Astrocyte (in vitro differentiated cells and primary cell): ENCODE measurements at regions not wholly inside any gene's neighbourhood (a gene's known extent, or its start where the extent isn't known, plus 50 kb on each side); places are given as distances from the start of the nearest gene placed in this dataset.

Source experiments
- DNase-seq: peaks from one replicate; pipeline ENCODE4 v3.0.0-alpha.2; 2010; ENCODE audit warnings: low read depth
- FAIRE-seq: peaks from 2 replicates; lab custom pipeline; 2011; peaks lifted over from hg19 to GRCh38; lab: Jason Lieb, UNC
- H2AFZ ChIP-seq: 2 replicates; pipeline ENCODE4 v1.6.0; 2012; ENCODE audit warnings: low read depth, low read length, inconsistent platforms
- H3K27ac ChIP-seq: 2 replicates; pipeline ENCODE4 v1.5.1; 2011; ENCODE audit warnings: low read depth, low read length, inconsistent platforms
- H3K27me3 ChIP-seq: 2 replicates; pipeline ENCODE4 v1.6.0; 2011; ENCODE audit warnings: low read length, inconsistent platforms; ENCODE audit not compliant: insufficient read depth
- H3K36me3 ChIP-seq: 2 replicates; pipeline ENCODE4 v1.5.1; 2011; ENCODE audit warnings: low read length, inconsistent platforms; ENCODE audit not compliant: insufficient read depth
- H3K4me1 ChIP-seq: 2 replicates; pipeline ENCODE4 v1.5.1; 2011; ENCODE audit warnings: low read length, inconsistent platforms; ENCODE audit not compliant: insufficient read depth
- H3K4me2 ChIP-seq: 2 replicates; pipeline ENCODE4 v1.6.0; 2012; ENCODE audit warnings: low read length, inconsistent platforms
- H3K4me3 ChIP-seq: 2 replicates; pipeline ENCODE4 v1.5.1; 2011; ENCODE audit warnings: low read depth, mild to moderate bottlenecking, low read length, inconsistent platforms; ENCODE audit not compliant: insufficient read depth
- H3K79me2 ChIP-seq: 2 replicates; pipeline ENCODE4 v1.6.0; 2012; ENCODE audit warnings: mild to moderate bottlenecking, low read length, inconsistent platforms; ENCODE audit not compliant: insufficient read depth
- H3K9ac ChIP-seq: 2 replicates; pipeline ENCODE4 v1.6.0; 2012; ENCODE audit warnings: mild to moderate bottlenecking, low read length, inconsistent platforms
- H3K9me3 ChIP-seq: 2 replicates; pipeline ENCODE4 v1.5.1; 2012; ENCODE audit warnings: low read depth, mild to moderate bottlenecking, low read length, inconsistent platforms; ENCODE audit not compliant: insufficient read depth
- H4K20me1 ChIP-seq: 2 replicates; pipeline ENCODE4 v1.6.0; 2012; ENCODE audit warnings: low read length, inconsistent platforms; ENCODE audit not compliant: insufficient read depth
- H3K27ac Mint-ChIP-seq: one replicate; pipeline ENCODE4 v1.8.0; 2021; ENCODE audit warnings: mild to moderate bottlenecking, mixed read lengths; ENCODE audit not compliant: unreplicated experiment
- H3K27me3 Mint-ChIP-seq: one replicate; pipeline ENCODE4 v1.8.0; 2021; ENCODE audit warnings: low read depth, mixed read lengths; ENCODE audit not compliant: unreplicated experiment
- H3K36me3 Mint-ChIP-seq: one replicate; pipeline ENCODE4 v1.8.0; 2021; ENCODE audit warnings: low read depth, mixed read lengths; ENCODE audit not compliant: unreplicated experiment
- H3K4me1 Mint-ChIP-seq: one replicate; pipeline ENCODE4 v1.8.0; 2021; ENCODE audit warnings: low read depth, mixed read lengths; ENCODE audit not compliant: unreplicated experiment
- H3K4me3 Mint-ChIP-seq: one replicate; pipeline ENCODE4 v1.8.0; 2021; ENCODE audit warnings: mild to moderate bottlenecking, moderate library complexity, mixed read lengths; ENCODE audit not compliant: unreplicated experiment
- H3K9me3 Mint-ChIP-seq: one replicate; pipeline ENCODE4 v1.8.0; 2021; ENCODE audit warnings: mild to moderate bottlenecking, mixed read lengths; ENCODE audit not compliant: unreplicated experiment
- CTCF ChIP-seq: IDR thresholded peaks from 2 replicates; pipeline ENCODE4 v1.5.1; 2011; ENCODE audit warnings: low read depth, mild to moderate bottlenecking, inconsistent platforms, low read length, moderate library complexity; ENCODE audit not compliant: insufficient read depth
- EZH2 ChIP-seq: IDR thresholded peaks from 2 replicates; pipeline ENCODE4 v1.6.1; 2012; ENCODE audit warnings: mild to moderate bottlenecking, low read length, inconsistent platforms; ENCODE audit not compliant: insufficient read depth

GRCh38 chr6:4225161-4225872 is 89.9 kb upstream of the ECI2 start:
- FAIRE-seq (no peak), DNase-seq (peak; percentile 6)
- no peak overlapping the region for H3K4me3 Mint-ChIP-seq
- H3K4me1 Mint-ChIP-seq: peaks cover 16% of the 10 kb centered on the region
- H3K36me3 Mint-ChIP-seq: no peaks in the 10 kb centered on the region
- H3K4me1 ChIP-seq: no peaks in the 10 kb centered on the region
- no peaks in the 10 kb centered on the region for H3K27me3 Mint-ChIP-seq
- H2AFZ ChIP-seq: no peak overlapping the region
- no peak overlapping the region for H3K4me2 ChIP-seq
- no peaks in the 10 kb centered on the region for H3K79me2 ChIP-seq
- peaks cover 4% of the 10 kb centered on the region for H3K9me3 Mint-ChIP-seq
- no peak overlapping the region for H3K27ac ChIP-seq
- no peak for TF ChIP-seq EZH2
- no peak for TF ChIP-seq CTCF
- H3K27me3 ChIP-seq: no peaks in the 10 kb centered on the region
- no peak overlapping the region for H3K4me3 ChIP-seq
- no peak overlapping the region for H3K9ac ChIP-seq
- no peaks in the 10 kb centered on the region for H3K9me3 ChIP-seq
- no peaks in the 10 kb centered on the region for H4K20me1 ChIP-seq
- H3K27ac Mint-ChIP-seq: no peak overlapping the region
- H3K36me3 ChIP-seq: no peaks in the 10 kb centered on the region

GRCh38 chr6:4224067-4224978 is 88.9 kb upstream of the ECI2 start:
- Histone ChIP-seq H3K27me3 (no peaks in the 10 kb centered on the region), H3K36me3 (no peaks in the 10 kb centered on the region), H3K4me1 (no peaks in the 10 kb centered on the region), H3K4me3 (no peak overlapping the region), H3K9me3 (no peaks in the 10 kb centered on the region), H3K9ac (no peak overlapping the region), H3K79me2 (no peaks in the 10 kb centered on the region), H2AFZ (no peak overlapping the region), H3K27ac (no peak overlapping the region), H4K20me1 (no peaks in the 10 kb centered on the region), H3K4me2 (no peak overlapping the region)
- H3K4me3 Mint-ChIP-seq: no peak overlapping the region
- peaks cover 4% of the 10 kb centered on the region for H3K9me3 Mint-ChIP-seq
- H3K36me3 Mint-ChIP-seq: no peaks in the 10 kb centered on the region
- H3K27ac Mint-ChIP-seq: peak overlapping the region; percentile 69
- DNase-seq: peak; percentile 81
- FAIRE-seq: no peak
- H3K4me1 Mint-ChIP-seq: peaks cover 16% of the 10 kb centered on the region
- H3K27me3 Mint-ChIP-seq: no peaks in the 10 kb centered on the region
- TF ChIP-seq CTCF: no peak
- no peak for TF ChIP-seq EZH2
